Activated naive CD8-positive, alpha-beta T cell treated with anti-CD3 and anti-CD28 coated beads, Interleukin-2, amount 10 ng/mL, durations not matched to agents 7 days and 5 days (primary cell): ENCODE measurements at regions not wholly inside any gene's neighbourhood (a gene's known extent, or its start where the extent isn't known, plus 50 kb on each side); places are given as distances from the start of the nearest gene placed in this dataset.
"Not testable (repeated sequence)": the region's sequence is repeated elsewhere in the genome, so short reads cannot be mapped to it uniquely, and the experiment has no call there.

Source experiments
- ATAC-seq: fragments of 150-1000 bp; cut with Tn5 transposase; one replicate; pipeline ENCODE4 v1.10.0; 2021; ENCODE audit warnings: low read depth, moderate library complexity
- POLR2A ChIA-PET: fragments of 350-600 bp; sonication (Branson Sonifier 250); formaldehyde crosslinking; loops from one replicate; lab custom pipeline; 2021; ENCODE audit warnings: antibody characterized with exemption; lab: Charles Lee
- DNase-seq: peaks from one replicate; pipeline ENCODE4 v3.0.0; 2021
- H3K27ac Mint-ChIP-seq: one replicate; pipeline ENCODE4 v1.8.0; 2022; ENCODE audit warnings: mild to moderate bottlenecking, mixed read lengths
- H3K27me3 Mint-ChIP-seq: one replicate; pipeline ENCODE4 v1.8.0; 2022; ENCODE audit warnings: mild to moderate bottlenecking, moderate library complexity, mixed read lengths
- H3K36me3 Mint-ChIP-seq: one replicate; pipeline ENCODE4 v1.8.0; 2021; ENCODE audit warnings: mild to moderate bottlenecking, mixed read lengths
- H3K4me1 Mint-ChIP-seq: one replicate; pipeline ENCODE4 v1.8.0; 2021; ENCODE audit warnings: mixed read lengths
- H3K4me3 Mint-ChIP-seq: one replicate; pipeline ENCODE4 v1.8.0; 2022; ENCODE audit warnings: mild to moderate bottlenecking, moderate library complexity, mixed read lengths
- H3K9me3 Mint-ChIP-seq: one replicate; pipeline ENCODE4 v1.8.0; 2021; ENCODE audit warnings: mixed read lengths

GRCh38 chr4:174418640-174419212, 103.6 kb downstream of the HPGD start:
- POLR2A ChIA-PET = no interaction called here
- no peak overlapping the region for H3K4me3 Mint-ChIP-seq
- no peaks in the 10 kb centered on the region for H3K9me3 Mint-ChIP-seq
- peaks cover 2% of the 10 kb centered on the region for H3K27me3 Mint-ChIP-seq
- ATAC-seq (no peak), DNase-seq (no peak)
- H3K27ac Mint-ChIP-seq = no peak overlapping the region
- H3K36me3 Mint-ChIP-seq = no peaks in the 10 kb centered on the region
- peaks cover 23% of the 10 kb centered on the region for H3K4me1 Mint-ChIP-seq

- no peaks in the 10 kb centered on the region for H3K27me3 Mint-ChIP-seq
Measured at GRCh38 chr4:174408841-174409552, 113.3 kb downstream of the HPGD start.

GRCh38 chr4:174406383-174406782, 115.9 kb downstream of the HPGD start:
- no peak overlapping the region for H3K4me3 Mint-ChIP-seq
- H3K9me3 Mint-ChIP-seq = peaks cover 1% of the 10 kb centered on the region
- no peaks in the 10 kb centered on the region for H3K36me3 Mint-ChIP-seq
- no peak for ATAC-seq
- no peaks in the 10 kb centered on the region for H3K27me3 Mint-ChIP-seq
- POLR2A ChIA-PET = no interaction called here
- H3K4me1 Mint-ChIP-seq = no peaks in the 10 kb centered on the region
- no peak overlapping the region for H3K27ac Mint-ChIP-seq
- DNase-seq = no peak

More at GRCh38 chr4:174408841-174409552, 113.3 kb downstream of the HPGD start:
- DNase-seq = no peak
- Mint-ChIP-seq H3K4me1 (no peaks in the 10 kb centered on the region), H3K36me3 (no peaks in the 10 kb centered on the region), H3K4me3 (no peak overlapping the region), H3K27ac (no peak overlapping the region), H3K9me3 (peaks cover 1% of the 10 kb centered on the region)
- ATAC-seq = no peak
- POLR2A ChIA-PET = no interaction called here

- Mint-ChIP-seq H3K27ac (no peak overlapping the region), H3K4me3 (no peak overlapping the region), H3K9me3 (peaks cover 1% of the 10 kb centered on the region), H3K27me3 (no peaks in the 10 kb centered on the region), H3K36me3 (no peaks in the 10 kb centered on the region), H3K4me1 (no peaks in the 10 kb centered on the region)
- POLR2A ChIA-PET = no interaction called here
- ATAC-seq (no peak), DNase-seq (no peak)
Measured at GRCh38 chr4:174405923-174406322, 116.4 kb downstream of the HPGD start.

GRCh38 chr4:174404677-174405076, 117.6 kb downstream of the HPGD start:
- Mint-ChIP-seq H3K9me3 (no peaks in the 10 kb centered on the region), H3K27me3 (no peaks in the 10 kb centered on the region), H3K4me1 (no peaks in the 10 kb centered on the region)

GRCh38 chr4:174403177-174403543, 119.1 kb downstream of the HPGD start:
- no peak overlapping the region for H3K27ac Mint-ChIP-seq
- no peak for ATAC-seq
- POLR2A ChIA-PET = no interaction called here
- H3K4me3 Mint-ChIP-seq = no peak overlapping the region
- no peaks in the 10 kb centered on the region for H3K36me3 Mint-ChIP-seq
- H3K9me3 Mint-ChIP-seq = no peaks in the 10 kb centered on the region
- no peak for DNase-seq
- no peaks in the 10 kb centered on the region for H3K27me3 Mint-ChIP-seq
- H3K4me1 Mint-ChIP-seq = no peaks in the 10 kb centered on the region

More at GRCh38 chr4:174404677-174405076, 117.6 kb downstream of the HPGD start:
- Mint-ChIP-seq H3K4me3 (no peak overlapping the region), H3K27ac (no peak overlapping the region), H3K36me3 (no peaks in the 10 kb centered on the region)
- POLR2A ChIA-PET = no interaction called here
- ATAC-seq (no peak), DNase-seq (no peak)

GRCh38 chr4:174402470-174403176, 118.9 kb downstream of the CEP44 start:
- H3K9me3 Mint-ChIP-seq = no peaks in the 10 kb centered on the region
- no peaks in the 10 kb centered on the region for H3K4me1 Mint-ChIP-seq
- POLR2A ChIA-PET = no interaction called here
- DNase-seq (no peak), ATAC-seq (no peak)
- H3K27me3 Mint-ChIP-seq = no peaks in the 10 kb centered on the region
- no peak overlapping the region for H3K4me3 Mint-ChIP-seq
- no peak overlapping the region for H3K27ac Mint-ChIP-seq
- no peaks in the 10 kb centered on the region for H3K36me3 Mint-ChIP-seq

- POLR2A ChIA-PET = no interaction called here
- Mint-ChIP-seq H3K27me3 (no peaks in the 10 kb centered on the region), H3K36me3 (no peaks in the 10 kb centered on the region), H3K27ac (no peak overlapping the region), H3K9me3 (no peaks in the 10 kb centered on the region), H3K4me1 (no peaks in the 10 kb centered on the region), H3K4me3 (no peak overlapping the region)
- DNase-seq (no peak), ATAC-seq (no peak)
Measured at GRCh38 chr4:174401471-174402130, 117.9 kb downstream of the CEP44 start.

- H3K9me3 Mint-ChIP-seq, POLR2A ChIA-PET, ATAC-seq, H3K4me1 Mint-ChIP-seq, DNase-seq, H3K4me3 Mint-ChIP-seq, H3K27me3 Mint-ChIP-seq, H3K36me3 Mint-ChIP-seq, H3K27ac Mint-ChIP-seq: not testable (repeated sequence)
Measured at GRCh38 chr4:174400603-174401302, 117.0 kb downstream of the CEP44 start.

GRCh38 chr4:174398728-174399127, 115.0 kb downstream of the CEP44 start:
- no peak overlapping the region for H3K27ac Mint-ChIP-seq
- no peaks in the 10 kb centered on the region for H3K9me3 Mint-ChIP-seq
- POLR2A ChIA-PET = no interaction called here
- DNase-seq (no peak), ATAC-seq (no peak)
- no peak overlapping the region for H3K4me3 Mint-ChIP-seq
- no peaks in the 10 kb centered on the region for H3K27me3 Mint-ChIP-seq
- H3K4me1 Mint-ChIP-seq = peaks cover 4% of the 10 kb centered on the region
- no peaks in the 10 kb centered on the region for H3K36me3 Mint-ChIP-seq

- no peak for DNase-seq
- POLR2A ChIA-PET = no interaction called here
- H3K27ac Mint-ChIP-seq = no peak overlapping the region
- no peaks in the 10 kb centered on the region for H3K27me3 Mint-ChIP-seq
- H3K9me3 Mint-ChIP-seq = no peaks in the 10 kb centered on the region
- H3K36me3 Mint-ChIP-seq = no peaks in the 10 kb centered on the region
- H3K4me1 Mint-ChIP-seq = peaks cover 4% of the 10 kb centered on the region
- no peak for ATAC-seq
- H3K4me3 Mint-ChIP-seq = no peak overlapping the region
Measured at GRCh38 chr4:174397366-174398155, 113.8 kb downstream of the CEP44 start.

- H3K4me3 Mint-ChIP-seq = no peak overlapping the region
- peaks cover 4% of the 10 kb centered on the region for H3K4me1 Mint-ChIP-seq
- POLR2A ChIA-PET = no interaction called here
- H3K36me3 Mint-ChIP-seq = no peaks in the 10 kb centered on the region
- no peaks in the 10 kb centered on the region for H3K9me3 Mint-ChIP-seq
- DNase-seq (no peak), ATAC-seq (no peak)
- no peak overlapping the region for H3K27ac Mint-ChIP-seq
- H3K27me3 Mint-ChIP-seq = no peaks in the 10 kb centered on the region
Measured at GRCh38 chr4:174396599-174397110, 112.9 kb downstream of the CEP44 start.
